Calu3 (cell line): ENCODE measurements at regions not wholly inside any gene's neighbourhood (a gene's known extent, or its start where the extent isn't known, plus 50 kb on each side); places are given as distances from the start of the nearest gene placed in this dataset.

Source experiments
- BruUV-seq: library from RNA; stranded (reverse); fragments of 400-500 nt; replicated peaks from 2 replicates; lab custom pipeline; 2021; lab: Mats Ljungman, UMichigan
- CTCF ChIA-PET: fragments of 300-600 bp; sonication (Branson Sonifier 250); formaldehyde crosslinking; loops from one replicate; lab custom pipeline; 2022; ENCODE audit warnings: antibody characterized with exemption; lab: Charles Lee
- DNase-seq: peaks from one replicate; pipeline ENCODE4 v3.0.0; 2022
- H3K27ac Mint-ChIP-seq: one replicate; pipeline ENCODE4 v1.8.0; 2022; ENCODE audit warnings: mixed read lengths; ENCODE audit not compliant: unreplicated experiment
- H3K27me3 Mint-ChIP-seq: one replicate; pipeline ENCODE4 v1.8.0; 2022; ENCODE audit warnings: mixed read lengths; ENCODE audit not compliant: unreplicated experiment
- H3K36me3 Mint-ChIP-seq: one replicate; pipeline ENCODE4 v1.8.0; 2022; ENCODE audit warnings: mild to moderate bottlenecking, moderate library complexity, mixed read lengths; ENCODE audit not compliant: insufficient read depth, unreplicated experiment
- H3K4me1 Mint-ChIP-seq: one replicate; pipeline ENCODE4 v1.8.0; 2022; ENCODE audit warnings: mild to moderate bottlenecking, low read depth, mixed read lengths; ENCODE audit not compliant: unreplicated experiment
- H3K4me3 Mint-ChIP-seq: one replicate; pipeline ENCODE4 v1.8.0; 2022; ENCODE audit warnings: mild to moderate bottlenecking, low read depth, moderate library complexity, mixed read lengths; ENCODE audit not compliant: unreplicated experiment
- H3K9me3 Mint-ChIP-seq: one replicate; pipeline ENCODE4 v1.8.0; 2022; ENCODE audit warnings: low read depth, mixed read lengths; ENCODE audit not compliant: unreplicated experiment
- intact Hi-C: fragments of 100-400 bp; cut with micrococcal nuclease; formaldehyde crosslinking; loops from one replicate; pipeline ENCODE4 v1.10.0; 2022; ENCODE audit not compliant: unreplicated experiment
- TF ChIP-seq, protein P1 (sequence below): fragments of 200-600 bp; IDR thresholded peaks from one replicate; pipeline ENCODE4 v1.8.0; 2022; ENCODE audit warnings: antibody characterized with exemption; ENCODE audit not compliant: unreplicated experiment

DNA sequence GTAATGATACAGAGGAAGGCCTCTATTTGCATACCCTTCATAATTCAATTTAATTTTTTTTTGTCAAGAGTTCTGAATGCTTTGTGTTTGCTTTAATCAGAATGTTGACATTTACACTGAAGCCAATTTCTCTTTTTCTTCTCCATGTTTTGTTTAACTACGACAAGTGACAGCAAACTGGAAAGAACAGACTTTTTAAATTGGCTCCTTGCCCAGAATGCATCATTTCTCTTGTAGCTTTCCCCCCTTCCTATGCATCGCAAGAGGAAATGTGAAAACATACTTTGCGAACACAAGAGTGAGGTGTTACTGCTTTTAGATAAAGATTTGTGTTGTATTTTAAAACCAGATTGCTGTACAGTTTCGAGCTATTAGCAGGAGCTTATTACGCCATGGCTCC is 955.2 kb upstream of the CELF4 start:
- TF ChIP-seq, protein P1, sequence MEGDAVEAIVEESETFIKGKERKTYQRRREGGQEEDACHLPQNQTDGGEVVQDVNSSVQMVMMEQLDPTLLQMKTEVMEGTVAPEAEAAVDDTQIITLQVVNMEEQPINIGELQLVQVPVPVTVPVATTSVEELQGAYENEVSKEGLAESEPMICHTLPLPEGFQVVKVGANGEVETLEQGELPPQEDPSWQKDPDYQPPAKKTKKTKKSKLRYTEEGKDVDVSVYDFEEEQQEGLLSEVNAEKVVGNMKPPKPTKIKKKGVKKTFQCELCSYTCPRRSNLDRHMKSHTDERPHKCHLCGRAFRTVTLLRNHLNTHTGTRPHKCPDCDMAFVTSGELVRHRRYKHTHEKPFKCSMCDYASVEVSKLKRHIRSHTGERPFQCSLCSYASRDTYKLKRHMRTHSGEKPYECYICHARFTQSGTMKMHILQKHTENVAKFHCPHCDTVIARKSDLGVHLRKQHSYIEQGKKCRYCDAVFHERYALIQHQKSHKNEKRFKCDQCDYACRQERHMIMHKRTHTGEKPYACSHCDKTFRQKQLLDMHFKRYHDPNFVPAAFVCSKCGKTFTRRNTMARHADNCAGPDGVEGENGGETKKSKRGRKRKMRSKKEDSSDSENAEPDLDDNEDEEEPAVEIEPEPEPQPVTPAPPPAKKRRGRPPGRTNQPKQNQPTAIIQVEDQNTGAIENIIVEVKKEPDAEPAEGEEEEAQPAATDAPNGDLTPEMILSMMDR: no peak
- intact Hi-C loops: no loop called here
- no peak for DNase-seq
- Mint-ChIP-seq H3K27me3 (no peaks in the 10 kb centered on the region), H3K27ac (no peak overlapping the region), H3K4me3 (no peak overlapping the region), H3K4me1 (peaks cover 43% of the 10 kb centered on the region), H3K36me3 (peaks cover 1% of the 10 kb centered on the region), H3K9me3 (no peaks in the 10 kb centered on the region)
- CTCF ChIA-PET: no interaction called here
- no TSS peak for BruUV-seq

DNA sequence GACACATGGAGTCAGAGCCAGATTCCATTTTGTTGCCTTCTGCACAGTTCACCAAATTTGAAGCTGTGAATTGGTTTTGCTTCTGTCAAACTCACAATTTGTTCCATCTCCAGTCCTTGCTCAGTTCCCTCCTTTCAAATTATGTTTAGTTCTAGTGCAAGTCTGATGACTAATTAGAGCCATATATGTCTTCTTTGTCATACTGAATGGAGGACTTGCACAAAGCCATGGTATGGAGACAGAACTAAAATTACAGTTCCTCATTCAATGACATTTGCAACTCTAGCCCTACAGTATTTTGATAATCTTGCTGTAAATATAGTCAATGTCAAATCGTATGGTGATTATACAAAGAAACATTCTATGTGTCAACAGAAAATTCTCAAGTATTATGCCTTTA is 936.9 kb upstream of the CELF4 start:
- Mint-ChIP-seq H3K27me3 (peaks cover 33% of the 10 kb centered on the region), H3K4me1 (no peaks in the 10 kb centered on the region), H3K4me3 (no peak overlapping the region), H3K9me3 (peaks cover 2% of the 10 kb centered on the region), H3K36me3 (no peaks in the 10 kb centered on the region), H3K27ac (no peak overlapping the region)
- no peak for DNase-seq
- CTCF ChIA-PET: no interaction called here
- TF ChIP-seq, protein P1: no peak
- BruUV-seq: no TSS peak
- intact Hi-C loops: no loop called here

DNA sequence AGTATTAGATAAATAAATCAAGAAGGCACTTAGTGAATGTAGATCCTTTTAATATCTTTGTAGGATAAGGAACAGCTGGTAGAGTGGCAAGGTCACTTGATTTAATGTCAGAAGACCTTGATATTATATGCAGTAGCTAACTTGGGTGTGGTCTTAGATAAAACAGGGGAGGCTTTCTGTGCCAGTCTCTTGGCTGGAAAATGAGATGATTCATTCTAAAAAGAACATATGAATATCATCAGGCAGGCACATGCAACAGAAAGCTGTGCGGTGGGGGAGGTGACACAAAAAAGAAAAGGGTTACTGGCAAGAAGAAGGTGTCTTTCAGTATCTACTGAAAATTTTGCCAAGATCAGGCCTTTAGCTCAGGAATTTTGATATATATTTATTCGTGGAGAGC is 931.7 kb upstream of the CELF4 start:
- intact Hi-C loops: no loop called here
- peaks cover 3% of the 10 kb centered on the region for H3K27me3 Mint-ChIP-seq
- H3K4me1 Mint-ChIP-seq: peaks cover 14% of the 10 kb centered on the region
- BruUV-seq: no TSS peak
- H3K36me3 Mint-ChIP-seq: no peaks in the 10 kb centered on the region
- H3K4me3 Mint-ChIP-seq: no peak overlapping the region
- TF ChIP-seq, protein P1: no peak
- H3K27ac Mint-ChIP-seq: no peak overlapping the region
- H3K9me3 Mint-ChIP-seq: peaks cover 4% of the 10 kb centered on the region
- DNase-seq: no peak
- CTCF ChIA-PET: no interaction called here

DNA sequence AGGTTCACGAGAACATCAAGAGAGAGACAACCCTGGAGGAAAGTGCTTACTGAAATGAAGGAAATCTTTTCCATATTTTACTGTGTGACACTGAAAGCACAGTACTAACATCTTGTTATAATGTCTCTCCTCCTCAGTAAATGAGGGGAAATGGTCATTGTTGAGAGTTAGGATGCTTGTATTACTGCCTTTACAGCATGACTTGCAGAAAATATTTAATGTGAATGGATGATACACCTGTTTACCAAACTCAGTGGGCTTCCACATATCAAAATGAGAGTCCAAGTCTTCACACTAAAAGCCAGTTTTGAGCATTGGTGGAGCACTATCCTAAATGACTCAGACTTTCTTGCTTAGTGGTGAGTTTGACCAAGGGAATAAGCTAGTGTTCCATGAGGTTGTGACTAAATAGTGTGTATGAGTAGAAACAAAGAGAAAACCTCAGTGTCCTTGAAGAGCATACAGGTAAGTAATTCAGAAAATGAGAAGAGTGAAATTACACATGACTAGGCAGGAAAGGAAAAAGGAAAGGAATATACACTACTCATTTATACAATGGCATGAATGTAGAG is 930.7 kb upstream of the CELF4 start:
- TF ChIP-seq, protein P1: no peak
- peaks cover 4% of the 10 kb centered on the region for H3K9me3 Mint-ChIP-seq
- peaks cover 14% of the 10 kb centered on the region for H3K4me1 Mint-ChIP-seq
- no peaks in the 10 kb centered on the region for H3K36me3 Mint-ChIP-seq
- CTCF ChIA-PET: interaction anchor here (0.6 kb wide), 1 partner anchor 9 kb away, joined by 5 read pairs; no protein-coding TSS in a partner anchor
- DNase-seq: no peak
- no TSS peak for BruUV-seq
- intact Hi-C loops: no loop called here
- H3K4me3 Mint-ChIP-seq: no peak overlapping the region
- H3K27me3 Mint-ChIP-seq: no peaks in the 10 kb centered on the region
- H3K27ac Mint-ChIP-seq: no peak overlapping the region
